OCI-LY7 (cell line): ENCODE measurements at regions not wholly inside any gene's neighbourhood (a gene's known extent, or its start where the extent isn't known, plus 50 kb on each side); places are given as distances from the start of the nearest gene placed in this dataset.

ENCODE experiments used
- CTCF ChIP-seq: fragments of 200-600 bp; sonication (generic); conservative IDR thresholded peaks from 2 replicates; pipeline ENCODE4 v1.5.1; 2014; ENCODE audit warnings: mild to moderate bottlenecking, antibody characterized with exemption, low read length, moderate library complexity, mixed read lengths
- EZH2phosphoT487 ChIP-seq: fragments of 200-600 bp; sonication (generic); IDR thresholded peaks from 2 replicates; pipeline ENCODE4 v1.6.1; 2018; ENCODE audit warnings: low read depth, borderline replicate concordance, mild to moderate bottlenecking, mixed run types, antibody characterized with exemption, low read length, moderate library complexity, mixed read lengths

GRCh38 chr14:94702629-94703028 is 67.3 kb downstream of the GSC start:
- TF ChIP-seq CTCF (no peak), EZH2phosphoT487 (no peak)
